ENCODE measurements at regions not wholly inside any gene's neighbourhood (a gene's known extent, or its start where the extent isn't known, plus 50 kb on each side); places are given as distances from the start of the nearest gene placed in this dataset.

DNA sequence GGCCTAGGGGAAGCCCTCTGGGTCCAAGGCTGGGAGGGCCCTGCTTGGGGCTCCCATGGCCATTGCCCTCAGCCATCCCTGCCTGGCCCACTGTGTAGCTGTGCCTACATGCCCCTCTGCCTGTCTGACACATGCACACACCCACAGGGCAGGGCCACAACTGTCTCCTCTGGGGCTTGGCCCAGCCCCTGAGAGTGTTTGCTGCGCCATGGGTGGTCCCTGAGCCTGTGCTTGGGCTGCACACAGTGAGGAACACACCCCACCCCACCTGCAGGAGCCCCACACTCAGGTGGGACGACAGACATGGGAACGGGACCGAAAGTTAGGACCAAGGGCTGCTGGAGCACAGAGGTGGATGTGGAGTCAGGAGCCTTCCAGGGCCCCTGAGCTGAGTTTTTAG, 489.5 kb downstream of the TBC1D22A start:
- no peaks in the 10 kb centered on the region for H3K36me3 Mint-ChIP-seq
- no peak overlapping the region for H3K4me3 Mint-ChIP-seq
- no peaks in the 10 kb centered on the region for H3K4me1 Mint-ChIP-seq
- H3K9me3 Mint-ChIP-seq = peaks cover 4% of the 10 kb centered on the region
- ATAC-seq (ENCODE audit: low read depth) (no peak), DNase-seq (ENCODE audit: low spot score in 2 of 2) (no peak)
- no peak overlapping the region for H3K27ac Mint-ChIP-seq
- peaks cover 5% of the 10 kb centered on the region for H3K27me3 Mint-ChIP-seq

DNA sequence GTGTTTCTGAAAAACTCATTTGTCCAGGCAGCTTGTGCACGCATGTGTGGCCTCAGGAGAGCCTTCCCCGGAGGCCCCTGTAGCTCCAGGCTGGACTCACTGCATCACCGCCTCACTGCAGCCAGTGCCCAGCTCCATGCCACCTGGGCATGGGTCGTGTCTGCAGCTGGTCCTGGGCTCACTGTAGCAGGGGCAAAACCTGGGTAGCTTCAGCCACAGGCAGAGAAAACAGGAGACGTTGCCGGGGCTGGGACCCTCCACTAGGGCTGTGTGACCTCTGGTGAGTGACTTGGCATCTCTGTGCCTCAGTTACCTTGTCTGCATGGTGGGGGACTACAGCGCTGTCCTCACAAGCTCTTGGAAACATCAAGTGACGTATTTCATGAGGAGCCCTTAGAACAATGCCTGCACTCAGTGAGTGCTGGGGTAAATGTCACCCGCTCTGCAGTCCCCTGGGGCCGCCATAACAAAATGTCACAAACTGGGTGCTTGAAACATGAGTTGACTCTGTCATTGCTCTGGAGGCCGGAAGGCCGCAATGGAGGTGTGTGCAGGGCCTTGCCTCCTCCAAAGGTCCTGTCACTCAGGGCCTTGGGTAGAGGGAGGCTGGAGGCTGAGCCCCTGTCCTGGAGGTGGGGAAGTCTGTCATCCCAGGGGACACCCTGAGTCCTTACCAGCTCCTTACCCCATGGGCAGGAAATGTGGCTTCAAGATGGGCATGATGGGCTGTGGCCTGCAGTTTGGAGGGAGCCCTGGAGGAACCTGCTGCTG, 488.7 kb downstream of the TBC1D22A start:
- ATAC-seq (ENCODE audit: low read depth) = no peak
- Mint-ChIP-seq H3K4me1 (no peaks in the 10 kb centered on the region), H3K9me3 (peaks cover 4% of the 10 kb centered on the region)

DNA sequence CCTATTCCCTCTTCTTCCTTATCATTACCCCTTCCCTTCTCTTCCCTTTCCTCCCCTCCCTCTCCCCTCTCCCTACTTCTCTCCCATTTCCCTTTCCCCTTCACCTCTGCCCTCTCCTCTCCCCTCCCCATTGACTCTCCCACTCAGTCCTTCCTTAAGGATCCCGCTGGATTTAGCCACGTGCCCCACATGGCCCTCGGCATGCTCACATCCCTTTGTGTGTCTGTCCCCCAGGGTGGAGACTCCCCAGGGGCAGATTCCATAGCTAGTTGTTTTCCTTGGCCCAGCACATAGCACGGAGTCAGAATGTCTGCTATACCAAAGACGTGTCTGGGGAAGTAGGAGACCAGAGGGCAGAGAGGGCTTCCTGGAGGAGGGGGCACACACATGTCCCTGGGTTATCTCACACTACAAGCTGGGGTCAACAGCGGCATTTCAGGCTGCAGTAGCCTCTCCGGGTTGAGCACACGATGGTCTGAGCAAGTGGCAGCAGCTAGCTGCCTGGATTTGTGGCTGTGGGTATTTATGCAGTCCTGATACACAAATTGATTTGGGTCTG, 487.0 kb downstream of the TBC1D22A start:
- Mint-ChIP-seq H3K27ac (no peak overlapping the region), H3K4me3 (no peak overlapping the region)

More for the DNA sequence above, 488.7 kb downstream of the TBC1D22A start:
- Mint-ChIP-seq H3K27me3 (peaks cover 6% of the 10 kb centered on the region), H3K27ac (no peak overlapping the region), H3K4me3 (no peak overlapping the region), H3K36me3 (no peaks in the 10 kb centered on the region)
- DNase-seq (ENCODE audit: low spot score in 2 of 2) = no peak

DNA sequence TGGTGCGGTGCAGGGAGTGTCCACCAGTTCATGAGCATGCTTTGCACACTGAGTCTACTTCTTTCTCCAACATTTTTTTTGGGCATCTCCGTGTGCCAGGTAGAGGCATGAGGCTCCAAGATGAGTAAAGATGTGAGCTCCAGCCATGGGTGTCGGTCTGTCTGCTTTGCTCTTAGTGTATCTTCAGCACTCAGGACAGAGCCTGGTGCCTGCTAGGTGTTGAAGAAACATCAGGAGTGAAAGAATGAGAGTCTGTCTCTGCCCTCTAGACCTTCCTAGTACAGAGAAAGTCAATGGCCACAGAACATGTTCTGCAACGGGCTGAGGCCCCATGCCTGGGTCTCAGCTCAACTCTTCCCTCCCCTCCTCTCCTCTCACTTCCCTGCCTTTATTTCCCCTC, 486.5 kb downstream of the TBC1D22A start:
- H3K4me3 Mint-ChIP-seq = no peak overlapping the region
- H3K27me3 Mint-ChIP-seq = peaks cover 14% of the 10 kb centered on the region
- peaks cover 5% of the 10 kb centered on the region for H3K9me3 Mint-ChIP-seq
- no peaks in the 10 kb centered on the region for H3K4me1 Mint-ChIP-seq
- no peak overlapping the region for H3K27ac Mint-ChIP-seq
- ATAC-seq (ENCODE audit: low read depth) (no peak), DNase-seq (ENCODE audit: low spot score in 2 of 2) (no peak)
- H3K36me3 Mint-ChIP-seq = peaks cover 1% of the 10 kb centered on the region

More for the DNA sequence above, 487.0 kb downstream of the TBC1D22A start:
- no peak for ATAC-seq (ENCODE audit: low read depth)
- peaks cover 12% of the 10 kb centered on the region for H3K27me3 Mint-ChIP-seq
- H3K4me1 Mint-ChIP-seq = no peaks in the 10 kb centered on the region
- H3K36me3 Mint-ChIP-seq = no peaks in the 10 kb centered on the region
- no peak for DNase-seq (ENCODE audit: low spot score in 2 of 2)
- H3K9me3 Mint-ChIP-seq = peaks cover 4% of the 10 kb centered on the region

DNA sequence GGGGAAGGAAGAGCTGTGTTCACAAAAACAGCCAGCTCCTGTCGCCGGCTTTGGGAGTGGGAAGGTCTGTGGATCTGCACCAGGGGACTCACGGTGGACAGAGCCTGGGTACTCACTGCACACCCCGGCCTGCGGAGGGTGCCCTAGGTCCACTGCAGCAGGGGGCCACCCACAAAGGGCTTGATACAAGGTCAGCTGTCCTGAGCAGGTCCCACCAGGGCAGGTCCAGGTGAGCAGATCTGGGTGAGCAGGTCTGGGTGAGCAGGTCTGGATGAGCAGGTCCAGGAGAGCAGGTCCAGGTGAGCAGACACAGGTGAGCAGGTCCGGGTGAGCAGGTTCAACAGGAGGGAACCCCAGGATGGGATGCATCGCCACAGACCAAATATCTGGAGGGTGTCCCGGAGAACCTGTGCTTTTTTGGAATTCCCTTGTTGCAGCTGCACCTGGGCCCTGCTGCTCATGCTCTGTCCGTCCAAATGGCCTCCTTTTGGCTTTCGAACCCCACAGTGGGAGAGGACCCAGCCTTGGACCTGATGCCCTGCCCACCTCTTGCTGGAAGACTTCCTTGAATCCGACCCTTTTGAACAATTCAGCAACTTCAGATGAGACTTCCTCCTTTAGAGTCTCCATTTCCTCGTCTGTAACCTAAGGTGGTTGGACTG, 485.3 kb downstream of the TBC1D22A start:
- Mint-ChIP-seq H3K27ac (no peak overlapping the region), H3K36me3 (peaks cover 1% of the 10 kb centered on the region), H3K27me3 (peaks cover 14% of the 10 kb centered on the region), H3K9me3 (peaks cover 10% of the 10 kb centered on the region), H3K4me1 (no peaks in the 10 kb centered on the region), H3K4me3 (no peak overlapping the region)
- no peak for ATAC-seq (ENCODE audit: low read depth)
- DNase-seq (ENCODE audit: low spot score in 2 of 2) = no peak

DNA sequence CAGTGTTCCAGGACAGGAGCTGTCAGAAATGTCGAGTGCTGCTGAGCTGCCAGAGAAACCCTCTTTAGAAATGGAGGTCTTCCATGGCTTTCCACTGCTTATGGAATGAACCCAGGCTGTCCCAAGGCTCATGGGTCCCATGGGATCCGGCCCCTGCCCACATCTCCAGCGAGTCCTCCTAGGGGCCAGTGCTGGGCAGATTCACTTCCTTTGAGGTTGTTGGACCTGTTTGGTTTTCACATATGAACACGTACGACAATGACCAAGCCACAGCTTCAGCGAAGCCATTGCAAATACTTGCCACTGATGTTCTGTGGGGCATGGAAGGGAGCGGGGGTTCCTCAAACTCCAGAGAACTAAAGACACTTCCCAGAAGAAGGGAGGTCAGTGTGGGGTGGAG, 483.3 kb downstream of the TBC1D22A start:
- no peak overlapping the region for H3K4me3 Mint-ChIP-seq
- H3K27me3 Mint-ChIP-seq = peaks cover 15% of the 10 kb centered on the region
- no peak overlapping the region for H3K27ac Mint-ChIP-seq
- ATAC-seq (ENCODE audit: low read depth) (no peak), DNase-seq (ENCODE audit: low spot score in 2 of 2) (no peak)
- H3K36me3 Mint-ChIP-seq = peaks cover 1% of the 10 kb centered on the region
- peaks cover 12% of the 10 kb centered on the region for H3K9me3 Mint-ChIP-seq
- no peaks in the 10 kb centered on the region for H3K4me1 Mint-ChIP-seq

DNA sequence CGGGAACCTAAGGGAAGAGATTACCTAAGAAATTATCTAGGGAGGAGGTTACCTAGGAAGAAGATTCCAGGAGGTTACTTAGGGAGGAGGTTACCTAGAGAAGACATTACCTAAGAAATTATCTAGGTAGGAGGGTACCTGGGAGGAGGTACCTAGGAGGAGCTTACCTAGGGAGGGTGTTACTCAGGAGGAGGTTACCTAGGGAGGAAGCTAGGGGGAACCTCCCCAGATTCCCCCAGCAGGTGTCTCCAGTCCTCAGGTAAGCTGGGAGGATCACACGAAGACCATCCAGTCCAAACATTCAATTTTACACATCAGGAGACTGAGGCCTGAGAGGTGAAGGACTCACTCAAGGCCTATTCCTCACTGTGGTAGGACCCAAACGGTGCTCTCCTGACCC, 482.8 kb downstream of the TBC1D22A start:
- peaks cover 15% of the 10 kb centered on the region for H3K27me3 Mint-ChIP-seq
- ATAC-seq (ENCODE audit: low read depth) (no peak), DNase-seq (ENCODE audit: low spot score in 2 of 2) (no peak)
- peaks cover 12% of the 10 kb centered on the region for H3K9me3 Mint-ChIP-seq
- no peak overlapping the region for H3K4me3 Mint-ChIP-seq
- H3K4me1 Mint-ChIP-seq = no peaks in the 10 kb centered on the region
- no peak overlapping the region for H3K27ac Mint-ChIP-seq
- H3K36me3 Mint-ChIP-seq = peaks cover 1% of the 10 kb centered on the region

DNA sequence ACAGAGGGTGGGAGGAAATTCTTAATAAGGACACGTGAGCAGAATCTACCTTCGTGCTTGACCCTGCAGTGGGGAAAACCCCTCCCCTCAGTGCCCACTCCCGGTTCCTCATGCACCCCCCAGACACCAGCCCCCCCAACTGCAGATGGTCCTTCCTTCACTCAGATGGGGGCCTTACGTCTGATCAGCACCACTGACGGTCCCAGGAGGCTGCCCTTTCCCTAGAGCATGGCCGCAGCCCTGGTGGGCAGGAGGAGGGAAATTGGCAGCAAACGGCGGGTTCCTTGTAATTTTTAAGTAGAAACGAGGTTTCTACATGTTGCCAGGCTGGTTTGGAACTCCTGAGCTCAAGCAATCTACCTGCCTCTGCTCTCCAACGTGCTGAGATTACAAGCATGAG, 477.7 kb downstream of the TBC1D22A start:
- no peak overlapping the region for H3K27ac Mint-ChIP-seq
- peaks cover 16% of the 10 kb centered on the region for H3K27me3 Mint-ChIP-seq
- ATAC-seq (ENCODE audit: low read depth) = no peak
- H3K4me1 Mint-ChIP-seq = no peaks in the 10 kb centered on the region
- H3K9me3 Mint-ChIP-seq = peaks cover 10% of the 10 kb centered on the region
- no peak for DNase-seq (ENCODE audit: low spot score in 2 of 2)
- peaks cover 1% of the 10 kb centered on the region for H3K36me3 Mint-ChIP-seq
- no peak overlapping the region for H3K4me3 Mint-ChIP-seq

DNA sequence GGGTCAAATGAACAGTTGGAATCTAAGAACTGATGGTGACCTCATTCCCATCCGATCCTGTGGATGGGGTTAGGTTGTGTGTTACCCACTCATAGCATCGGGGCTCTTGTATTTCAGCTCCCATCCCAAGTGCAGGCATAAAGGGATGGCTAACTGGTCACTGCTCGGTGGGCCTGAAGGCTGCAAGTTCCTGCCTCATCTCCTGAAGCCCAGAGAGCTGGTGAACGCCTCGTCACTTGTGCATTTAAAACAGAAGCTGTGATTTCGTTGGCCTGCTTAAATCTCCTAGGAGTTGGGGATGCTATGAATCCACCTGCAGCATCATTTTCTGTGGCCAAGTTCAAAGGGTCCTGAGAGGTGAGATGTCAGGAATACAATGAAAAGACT, 477.0 kb downstream of the TBC1D22A start:
- Mint-ChIP-seq H3K9me3 (peaks cover 10% of the 10 kb centered on the region), H3K36me3 (peaks cover 1% of the 10 kb centered on the region), H3K27me3 (peaks cover 11% of the 10 kb centered on the region), H3K27ac (no peak overlapping the region), H3K4me1 (no peaks in the 10 kb centered on the region), H3K4me3 (no peak overlapping the region)
- ATAC-seq (ENCODE audit: low read depth) (no peak), DNase-seq (ENCODE audit: low spot score in 2 of 2) (no peak)

DNA sequence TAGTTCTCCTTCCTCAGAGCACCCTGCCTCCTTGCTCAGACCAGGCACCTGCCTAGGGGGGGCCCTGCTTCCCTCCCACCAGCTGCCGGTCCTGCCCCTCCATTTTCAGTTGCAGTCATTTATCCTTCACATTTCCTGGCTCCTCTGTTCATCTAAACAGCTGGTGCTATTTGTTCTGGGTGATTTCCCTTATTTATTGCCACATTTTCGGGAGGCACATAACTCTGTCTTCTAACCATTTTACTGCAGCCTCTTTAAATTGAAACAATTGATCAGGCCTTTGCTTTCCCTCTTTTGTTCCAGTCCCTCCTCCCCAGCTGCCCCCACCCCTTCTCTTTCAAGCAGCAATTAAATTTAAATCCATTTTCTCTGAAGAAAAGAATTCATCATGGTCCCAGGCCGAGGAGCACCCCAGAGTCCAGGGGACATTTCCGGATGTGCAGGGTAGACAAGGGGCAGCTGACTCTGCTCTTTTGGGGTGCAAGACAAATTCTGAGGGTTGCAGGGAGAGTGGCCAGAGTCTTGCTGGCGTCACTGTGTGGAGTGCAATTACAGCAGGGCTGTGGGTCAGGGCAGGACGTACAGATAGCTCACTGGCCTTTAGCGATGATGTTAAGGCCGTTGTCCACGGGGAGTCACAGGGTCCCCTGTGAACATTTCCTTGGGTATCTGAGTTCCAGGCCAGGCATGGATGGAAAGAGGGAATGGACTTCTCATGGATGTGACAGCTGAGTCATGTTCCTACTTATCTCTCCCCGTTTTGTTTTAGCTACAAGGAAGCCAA, 476.4 kb downstream of the TBC1D22A start:
- Mint-ChIP-seq H3K36me3 (no peaks in the 10 kb centered on the region), H3K27me3 (peaks cover 9% of the 10 kb centered on the region), H3K4me1 (no peaks in the 10 kb centered on the region), H3K9me3 (peaks cover 8% of the 10 kb centered on the region), H3K27ac (no peak overlapping the region), H3K4me3 (no peak overlapping the region)
- DNase-seq (ENCODE audit: low spot score in 2 of 2) (no peak), ATAC-seq (ENCODE audit: low read depth) (no peak)

DNA sequence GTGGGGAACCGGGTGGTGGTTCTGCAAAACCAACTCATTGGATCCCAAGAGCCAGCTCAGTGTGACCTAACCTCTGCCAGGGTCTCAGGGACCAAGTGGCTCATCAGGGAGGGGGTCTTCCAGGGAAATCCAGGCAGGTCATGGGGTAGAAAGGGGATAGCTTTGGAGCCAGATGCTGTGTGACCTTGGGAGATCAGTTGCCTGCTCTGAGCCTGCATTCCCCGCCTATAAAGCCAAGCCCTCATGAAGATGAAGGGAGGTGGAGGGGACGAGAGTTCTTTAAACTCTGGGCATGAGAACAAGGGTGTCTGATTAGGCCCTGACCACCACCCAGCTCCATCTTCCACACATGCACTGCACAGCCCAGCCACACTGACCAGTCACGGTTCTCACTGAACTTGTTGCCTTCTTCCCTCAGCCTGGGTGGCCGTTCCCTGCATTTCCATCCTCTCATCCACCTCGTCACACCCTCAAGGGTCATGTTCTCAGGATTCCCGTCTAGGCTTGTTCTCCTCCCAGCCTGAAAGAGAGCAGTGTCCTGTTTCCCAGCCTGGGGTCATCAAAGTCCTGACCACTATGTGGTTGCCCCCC, 475.5 kb downstream of the TBC1D22A start:
- DNase-seq (ENCODE audit: low spot score in 2 of 2) = no peak
- H3K9me3 Mint-ChIP-seq = peaks cover 12% of the 10 kb centered on the region

DNA sequence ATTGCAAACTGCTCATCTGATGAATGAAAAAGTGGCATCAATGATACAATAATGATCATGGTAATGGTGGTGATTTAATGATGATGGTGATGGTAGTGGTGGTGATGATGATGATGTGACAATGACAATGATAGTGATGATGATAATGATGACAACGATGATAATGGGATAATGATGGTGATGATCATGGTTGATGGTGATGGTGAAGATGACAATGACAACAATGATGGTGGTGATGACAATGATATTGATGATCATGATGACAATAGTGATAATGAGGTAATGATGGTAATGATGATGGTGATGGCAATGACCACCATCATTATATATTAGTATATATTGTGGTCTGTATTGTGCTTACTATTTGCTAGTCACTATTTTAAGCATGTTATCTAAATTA, 474.3 kb downstream of the TBC1D22A start:
- H3K27ac Mint-ChIP-seq = no peak overlapping the region
- peaks cover 8% of the 10 kb centered on the region for H3K27me3 Mint-ChIP-seq
- no peak for DNase-seq (ENCODE audit: low spot score in 2 of 2)
- no peaks in the 10 kb centered on the region for H3K4me1 Mint-ChIP-seq
- ATAC-seq (ENCODE audit: low read depth) = no peak
- no peak overlapping the region for H3K4me3 Mint-ChIP-seq
- no peaks in the 10 kb centered on the region for H3K36me3 Mint-ChIP-seq
- peaks cover 6% of the 10 kb centered on the region for H3K9me3 Mint-ChIP-seq

More for the DNA sequence above, 475.5 kb downstream of the TBC1D22A start:
- ATAC-seq (ENCODE audit: low read depth) = no peak
- Mint-ChIP-seq H3K4me3 (no peak overlapping the region), H3K27ac (no peak overlapping the region), H3K4me1 (no peaks in the 10 kb centered on the region), H3K36me3 (no peaks in the 10 kb centered on the region), H3K27me3 (peaks cover 9% of the 10 kb centered on the region)

DNA sequence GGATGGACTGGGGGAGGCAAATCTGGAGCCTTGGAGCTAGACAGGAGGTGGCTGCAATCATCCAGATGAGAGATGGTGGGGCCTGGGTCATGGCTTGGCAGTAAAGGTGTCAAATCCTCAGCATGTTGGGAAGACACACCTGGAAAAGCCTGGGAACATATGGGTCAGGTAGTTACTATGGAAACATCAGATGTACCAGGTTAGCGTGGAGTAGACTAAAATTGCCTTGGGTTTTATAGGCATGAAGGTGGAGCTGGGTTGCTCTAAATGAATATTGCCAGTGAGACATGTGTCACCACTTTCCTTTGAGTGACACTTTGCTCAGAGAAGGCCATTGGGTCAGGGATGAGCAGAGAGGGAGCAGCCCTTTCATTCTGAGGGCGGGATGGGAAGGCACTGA, 473.7 kb downstream of the TBC1D22A start:
- peaks cover 6% of the 10 kb centered on the region for H3K9me3 Mint-ChIP-seq
- no peak overlapping the region for H3K4me3 Mint-ChIP-seq
- H3K27ac Mint-ChIP-seq = no peak overlapping the region
- DNase-seq (ENCODE audit: low spot score in 2 of 2) (no peak), ATAC-seq (ENCODE audit: low read depth) (no peak)
- H3K27me3 Mint-ChIP-seq = peaks cover 7% of the 10 kb centered on the region
- H3K4me1 Mint-ChIP-seq = no peaks in the 10 kb centered on the region
- no peaks in the 10 kb centered on the region for H3K36me3 Mint-ChIP-seq
